HG03103 (cell line): ENCODE measurements at regions not wholly inside any gene's neighbourhood (a gene's known extent, or its start where the extent isn't known, plus 50 kb on each side); places are given as distances from the start of the nearest gene placed in this dataset.
"Not testable (repeated sequence)": the region's sequence is repeated elsewhere in the genome, so short reads cannot be mapped to it uniquely, and the experiment has no call there.

Experiments used
- ATAC-seq: cut with Tn5 transposase; IDR thresholded peaks from one replicate; pipeline ENCODE4 v1.9.1; 2021; ENCODE audit warnings: low read depth; ENCODE audit not compliant: unreplicated experiment

GRCh38 chr4:60911127-60911526 lies 289.0 kb upstream of the ADGRL3 start:
- no peak for ATAC-seq

GRCh38 chr4:60913002-60913401 lies 287.1 kb upstream of the ADGRL3 start:
- no peak for ATAC-seq

GRCh38 chr4:60913671-60914070 lies 286.5 kb upstream of the ADGRL3 start:
- no peak for ATAC-seq

DNA sequence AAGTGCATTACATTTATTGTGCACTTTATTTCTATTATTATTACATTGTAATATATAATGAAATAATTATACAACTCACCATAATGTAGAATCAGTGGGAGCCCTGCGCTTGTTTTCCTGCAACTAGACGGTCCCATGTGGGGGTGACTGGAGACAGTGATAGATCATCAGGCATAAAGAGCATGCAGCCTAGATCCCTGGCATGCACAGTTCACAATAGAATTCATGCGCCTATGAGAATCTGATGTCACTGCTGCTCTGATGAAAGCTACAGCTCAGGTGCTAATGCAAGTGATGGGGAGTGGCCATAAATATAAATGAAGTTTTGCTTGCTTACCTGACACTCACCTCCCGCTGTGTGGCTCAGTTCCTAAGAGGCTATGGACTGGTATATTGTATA lies 278.4 kb upstream of the ADGRL3 start:
- ATAC-seq, result not testable (repeated sequence)

DNA sequence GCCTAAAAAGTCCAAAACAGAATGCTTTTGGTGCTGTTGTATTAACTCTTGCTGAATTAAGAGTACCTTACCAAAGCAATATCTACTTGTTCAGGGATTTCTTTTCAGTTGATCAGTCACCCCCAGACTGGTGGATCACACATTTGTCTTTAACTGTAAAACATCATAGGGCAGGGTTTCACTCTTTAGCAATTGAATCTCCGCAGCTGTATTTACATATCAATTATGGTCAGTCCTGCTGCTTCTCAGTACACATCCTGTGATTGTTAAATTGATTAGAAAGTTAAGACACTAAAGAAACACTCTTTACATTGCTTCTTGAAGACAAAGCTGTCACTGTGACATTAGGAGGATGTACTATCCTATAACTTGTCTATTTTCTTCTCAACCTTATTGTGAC lies 277.1 kb upstream of the ADGRL3 start:
- ATAC-seq, result no peak

DNA sequence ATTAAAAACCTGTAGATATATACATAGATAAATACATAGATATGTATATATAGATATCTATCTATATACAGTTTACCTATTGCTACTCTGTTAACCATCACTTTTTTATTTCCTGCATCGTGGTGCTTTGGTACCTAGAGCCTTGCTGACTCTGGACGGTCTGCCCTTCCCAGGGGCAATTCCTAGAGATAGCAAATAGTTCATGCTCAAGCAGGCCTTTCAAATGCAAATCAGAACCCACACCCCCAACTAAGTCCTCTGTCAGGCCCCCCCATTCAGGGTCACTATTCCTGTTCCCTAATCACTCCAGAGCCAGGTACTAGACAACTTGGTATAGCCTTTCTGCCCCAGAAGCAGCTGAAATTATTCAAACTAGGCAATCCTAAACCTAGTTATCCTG lies 273.5 kb upstream of the ADGRL3 start:
- no peak for ATAC-seq

GRCh38 chr4:60930866-60931265 lies 269.3 kb upstream of the ADGRL3 start:
- ATAC-seq, result no peak

DNA sequence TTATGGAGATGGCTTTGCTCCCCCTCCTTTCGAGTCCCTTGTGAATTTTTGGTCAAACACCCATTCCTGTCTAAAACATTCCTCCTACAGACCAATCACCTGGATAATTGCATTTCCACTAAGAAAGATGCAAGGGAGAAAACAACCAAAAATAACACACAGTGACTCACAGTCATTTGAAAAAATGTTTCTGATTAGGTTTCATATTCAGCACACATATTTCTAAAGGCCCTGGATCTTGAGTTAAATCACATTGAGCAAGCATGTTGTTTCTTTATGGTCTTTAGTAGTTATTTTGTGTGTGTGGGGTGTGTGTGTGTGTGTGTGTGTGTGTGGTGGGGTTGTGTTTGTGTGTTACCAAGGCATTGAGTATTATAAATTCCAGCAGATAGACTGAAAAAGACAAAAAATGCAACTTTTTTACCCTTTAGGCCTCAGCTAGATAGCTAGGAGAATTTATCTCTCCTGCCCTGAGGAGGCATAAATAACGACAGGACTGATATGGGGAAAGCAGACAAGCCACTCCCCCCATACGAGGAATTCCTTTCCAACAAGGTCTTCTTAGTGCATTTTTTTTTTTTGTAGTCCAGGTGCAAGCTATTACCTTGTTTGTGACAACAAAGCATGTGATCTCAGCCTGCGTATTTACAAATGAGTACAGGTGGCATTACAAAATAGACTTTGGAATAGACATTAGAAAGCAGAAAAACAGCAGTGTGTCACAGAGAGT lies 265.4 kb upstream of the ADGRL3 start:
- no peak for ATAC-seq

DNA sequence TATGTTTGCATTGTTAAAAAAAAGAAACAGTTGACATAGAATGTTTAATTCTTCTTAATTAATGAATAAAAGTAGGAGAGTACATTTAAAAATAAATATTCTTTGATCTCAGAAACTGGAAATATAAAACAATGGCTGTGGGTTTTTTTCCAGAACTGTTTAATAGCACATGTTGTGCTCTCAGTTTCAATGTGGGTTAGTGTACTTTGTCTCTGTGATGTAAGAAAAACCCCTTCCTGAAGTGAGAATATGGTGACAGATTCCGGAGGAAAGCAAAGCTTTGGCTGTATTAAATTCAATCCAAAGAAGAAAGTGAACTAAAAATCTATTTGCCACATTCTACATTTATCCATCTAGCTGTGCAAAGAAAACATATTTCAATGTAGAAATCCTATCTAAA lies 261.9 kb upstream of the ADGRL3 start:
- ATAC-seq, result no peak

DNA sequence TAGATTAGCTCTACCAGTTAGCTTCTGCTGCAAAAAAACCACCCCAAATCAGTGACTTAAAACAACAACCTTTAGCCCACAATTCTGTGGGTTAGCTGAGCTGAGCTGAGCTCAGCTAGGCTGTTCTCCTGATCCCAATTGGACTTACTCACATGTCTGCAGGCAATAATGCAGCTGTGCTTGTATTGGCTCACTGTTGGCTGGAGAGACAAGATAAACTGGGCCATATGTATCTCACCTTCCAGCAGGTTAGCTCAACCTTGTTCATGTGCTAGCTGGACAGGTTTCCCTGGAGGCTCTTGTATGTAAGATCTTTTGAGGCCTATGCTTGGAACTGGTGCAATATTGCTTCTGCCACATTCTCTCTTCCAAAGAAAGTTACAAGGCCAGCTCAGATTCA lies 261.5 kb upstream of the ADGRL3 start:
- ATAC-seq, result no peak

DNA sequence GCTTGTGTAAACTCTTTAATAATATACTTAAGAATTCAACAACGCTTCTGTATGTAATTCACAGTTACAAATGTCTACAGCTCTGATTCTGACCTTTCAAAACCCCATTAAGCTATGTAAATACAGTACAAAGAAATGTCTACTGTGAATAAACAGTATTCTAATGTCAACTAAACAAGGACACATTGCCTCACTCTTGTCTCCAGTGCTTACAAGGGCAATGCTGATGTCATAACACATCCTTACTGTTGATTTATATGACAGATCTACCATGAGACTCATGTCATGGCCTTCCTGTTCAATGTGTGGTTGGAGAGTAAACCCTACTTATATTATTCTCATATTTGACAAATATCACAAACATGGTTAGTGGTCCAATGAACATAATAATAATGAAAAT lies 256.1 kb upstream of the ADGRL3 start:
- ATAC-seq, result no peak

- ATAC-seq, result no peak
These were observed 254.5 kb upstream of the ADGRL3 start for GRCh38 chr4:60945641-60946040.

DNA sequence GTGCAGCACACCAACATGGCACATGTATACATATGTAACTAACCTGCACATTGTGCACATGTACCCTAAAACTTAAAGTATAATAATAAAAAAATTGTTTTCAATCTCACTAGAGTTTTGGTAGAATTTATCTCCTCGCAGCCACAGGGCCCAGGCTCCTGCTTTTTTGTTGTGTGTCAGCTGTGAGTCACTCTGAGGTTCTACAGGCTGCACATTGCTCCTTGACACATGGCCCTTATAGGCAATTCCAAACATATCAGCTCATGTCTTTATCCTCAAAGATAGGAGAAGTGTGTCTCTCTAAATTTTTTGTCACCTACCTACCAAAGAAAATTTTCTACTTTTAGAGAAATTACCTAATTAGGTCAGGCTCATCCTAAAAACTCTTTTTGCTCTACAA lies 252.1 kb upstream of the ADGRL3 start:
- ATAC-seq, result no peak

GRCh38 chr4:60952921-60953320 lies 247.2 kb upstream of the ADGRL3 start:
- ATAC-seq, result no peak

DNA sequence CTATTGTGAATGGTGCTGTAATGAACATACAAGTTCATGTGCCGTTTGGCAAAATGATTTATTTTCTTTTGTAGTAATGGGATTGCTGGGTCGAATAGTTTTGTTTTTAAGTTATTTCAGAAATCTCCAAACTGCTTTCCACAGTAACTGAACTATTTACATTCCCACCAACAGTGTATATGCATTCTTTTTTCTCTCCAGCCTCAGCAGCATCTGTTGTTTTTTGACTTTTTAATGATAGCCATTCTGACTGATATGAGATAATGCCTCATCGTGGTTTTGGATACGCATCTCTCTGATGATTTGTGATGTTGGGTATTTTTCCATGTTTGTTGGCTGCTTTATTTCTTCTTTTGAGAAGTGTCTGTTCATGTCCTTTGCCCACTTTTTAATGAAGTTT lies 246.3 kb upstream of the ADGRL3 start:
- no peak for ATAC-seq

- ATAC-seq, result no peak
These were observed 237.8 kb upstream of the ADGRL3 start for GRCh38 chr4:60962286-60962685.

- ATAC-seq, result no peak
These were observed 218.6 kb upstream of the ADGRL3 start for GRCh38 chr4:60981534-60981933.

GRCh38 chr4:60989141-60989540 lies 211.0 kb upstream of the ADGRL3 start:
- ATAC-seq, result no peak

- no peak for ATAC-seq
These were observed 208.1 kb upstream of the ADGRL3 start for GRCh38 chr4:60992037-60992436.

DNA sequence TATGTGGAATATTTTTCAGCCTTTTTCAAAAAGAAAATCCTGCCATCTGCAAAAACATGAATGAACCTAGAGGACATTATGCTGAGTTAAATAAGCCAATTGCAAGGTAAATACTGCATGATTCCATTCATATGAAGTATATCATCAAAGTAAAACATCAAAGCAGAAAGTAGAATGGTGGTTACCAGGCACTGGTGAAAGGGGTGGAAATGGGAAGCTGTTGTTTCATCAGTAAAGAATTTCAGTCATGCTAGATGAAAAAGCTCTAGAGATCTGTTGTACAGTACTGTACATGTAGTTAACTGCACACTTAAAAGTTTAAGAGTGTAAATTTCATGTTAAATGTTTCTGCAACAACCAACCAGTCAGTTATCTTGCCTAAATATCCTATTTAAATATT lies 196.8 kb upstream of the ADGRL3 start:
- no peak for ATAC-seq

DNA sequence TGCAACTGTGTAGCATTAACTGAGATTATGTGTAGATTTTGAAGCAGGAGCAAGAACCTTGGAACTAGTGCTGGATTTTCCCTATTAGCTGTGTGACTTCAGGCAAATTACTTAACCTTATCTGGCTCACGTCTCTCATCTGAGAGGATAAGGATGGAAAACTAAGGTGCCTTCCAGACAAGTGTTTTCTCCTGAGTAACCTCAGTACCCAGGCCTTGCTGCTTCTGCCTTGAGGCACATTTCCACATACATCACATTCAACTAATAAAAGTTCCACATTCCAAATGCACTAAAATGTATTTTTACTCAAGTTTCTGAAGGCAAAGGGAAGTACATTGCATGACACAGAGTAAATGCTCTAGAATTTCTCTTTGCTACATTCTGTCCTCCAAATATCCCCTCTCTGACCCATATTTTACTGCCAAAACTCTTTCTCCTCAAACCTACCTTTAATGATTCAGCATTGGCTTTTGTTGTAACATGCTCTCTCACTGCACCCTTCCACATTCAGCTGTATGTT lies 195.4 kb upstream of the ADGRL3 start:
- no peak for ATAC-seq

DNA sequence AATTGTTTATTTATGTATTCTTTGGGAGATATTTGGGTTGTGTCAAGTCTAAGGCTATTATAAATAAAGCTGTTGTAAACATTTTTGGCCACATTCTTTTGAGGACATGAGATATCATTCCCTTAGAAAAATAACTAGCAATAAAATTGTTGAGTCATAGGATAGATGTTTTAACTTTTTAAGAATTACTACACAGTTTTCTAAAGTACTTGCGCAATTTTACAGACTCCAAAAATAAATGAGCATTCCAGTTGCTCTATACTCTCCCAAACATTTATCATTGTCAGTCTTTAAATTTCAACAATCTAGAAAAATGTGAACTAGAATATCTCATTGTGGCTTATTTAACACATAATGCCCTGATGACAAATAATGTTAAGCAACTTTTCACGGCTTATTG lies 189.1 kb upstream of the ADGRL3 start:
- no peak for ATAC-seq

GRCh38 chr4:61011936-61012335 lies 188.2 kb upstream of the ADGRL3 start:
- not testable (repeated sequence) for ATAC-seq
